ENCODE measurements at regions not wholly inside any gene's neighbourhood (a gene's known extent, or its start where the extent isn't known, plus 50 kb on each side); places are given as distances from the start of the nearest gene placed in this dataset.
"Not testable (repeated sequence)": the region's sequence is repeated elsewhere in the genome, so short reads cannot be mapped to it uniquely, and the experiment has no call there.

DNA sequence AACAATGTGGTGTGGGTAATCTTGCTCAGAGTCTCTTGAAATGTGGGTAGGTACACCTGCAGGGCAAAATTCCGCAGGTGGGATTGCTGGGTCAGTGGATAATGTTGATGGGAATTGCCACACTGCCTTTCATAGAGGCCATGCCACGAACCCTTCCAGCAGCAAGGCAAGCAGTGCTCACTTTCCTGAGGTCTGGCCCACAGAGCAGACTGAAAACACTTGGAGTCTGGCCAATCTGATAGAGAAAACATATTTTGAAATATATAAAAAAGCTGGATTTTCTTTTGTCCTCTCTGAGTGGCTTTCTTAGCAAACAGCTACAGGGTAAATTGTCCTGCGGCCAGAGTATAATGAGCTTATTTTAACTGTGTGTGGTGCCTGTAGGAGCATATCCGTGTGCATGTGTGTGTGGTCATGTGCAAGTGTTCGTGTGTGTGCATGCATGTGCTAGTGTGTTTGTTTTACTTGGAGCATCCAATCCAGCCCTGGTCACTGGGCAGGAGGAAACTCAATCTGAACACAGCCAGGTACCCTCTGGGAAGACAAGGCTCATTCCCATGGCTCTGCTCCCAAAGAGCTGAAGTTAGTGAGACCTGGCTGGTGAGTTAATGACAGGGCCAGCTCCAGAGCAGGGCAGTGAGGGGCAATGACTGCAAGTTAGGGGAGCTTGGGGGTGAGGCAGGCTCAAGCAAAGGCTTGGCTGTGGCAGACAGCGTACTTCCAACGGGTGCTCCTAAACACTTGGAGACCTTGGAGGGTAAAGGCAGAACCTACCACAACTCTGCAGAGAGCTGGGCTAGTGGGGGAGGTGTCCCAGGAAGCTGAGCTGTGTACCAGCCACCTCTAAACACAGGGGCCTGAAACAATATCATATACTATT lies 91.3 kb downstream of the PLXNA1 start:
- ATAC-seq (ENCODE audit: low read depth) (no peak), DNase-seq (no peak)
- intact Hi-C loops (cut with micrococcal nuclease), result no loop called here
- Mint-ChIP-seq H3K4me1 (peaks cover 12% of the 10 kb centered on the region), H3K27ac (no peak overlapping the region), H3K27me3 (peaks cover 29% of the 10 kb centered on the region), H3K4me3 (no peak overlapping the region), H3K9me3 (peaks cover 3% of the 10 kb centered on the region), H3K36me3 (ENCODE audit: low read depth) (no peaks in the 10 kb centered on the region)
- POLR2A ChIA-PET, result no interaction called here
- TF ChIP-seq, protein P1, sequence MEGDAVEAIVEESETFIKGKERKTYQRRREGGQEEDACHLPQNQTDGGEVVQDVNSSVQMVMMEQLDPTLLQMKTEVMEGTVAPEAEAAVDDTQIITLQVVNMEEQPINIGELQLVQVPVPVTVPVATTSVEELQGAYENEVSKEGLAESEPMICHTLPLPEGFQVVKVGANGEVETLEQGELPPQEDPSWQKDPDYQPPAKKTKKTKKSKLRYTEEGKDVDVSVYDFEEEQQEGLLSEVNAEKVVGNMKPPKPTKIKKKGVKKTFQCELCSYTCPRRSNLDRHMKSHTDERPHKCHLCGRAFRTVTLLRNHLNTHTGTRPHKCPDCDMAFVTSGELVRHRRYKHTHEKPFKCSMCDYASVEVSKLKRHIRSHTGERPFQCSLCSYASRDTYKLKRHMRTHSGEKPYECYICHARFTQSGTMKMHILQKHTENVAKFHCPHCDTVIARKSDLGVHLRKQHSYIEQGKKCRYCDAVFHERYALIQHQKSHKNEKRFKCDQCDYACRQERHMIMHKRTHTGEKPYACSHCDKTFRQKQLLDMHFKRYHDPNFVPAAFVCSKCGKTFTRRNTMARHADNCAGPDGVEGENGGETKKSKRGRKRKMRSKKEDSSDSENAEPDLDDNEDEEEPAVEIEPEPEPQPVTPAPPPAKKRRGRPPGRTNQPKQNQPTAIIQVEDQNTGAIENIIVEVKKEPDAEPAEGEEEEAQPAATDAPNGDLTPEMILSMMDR (IDR thresholded peaks at IDR 0.05), result no peak
- CTCF ChIA-PET, result no interaction called here

DNA sequence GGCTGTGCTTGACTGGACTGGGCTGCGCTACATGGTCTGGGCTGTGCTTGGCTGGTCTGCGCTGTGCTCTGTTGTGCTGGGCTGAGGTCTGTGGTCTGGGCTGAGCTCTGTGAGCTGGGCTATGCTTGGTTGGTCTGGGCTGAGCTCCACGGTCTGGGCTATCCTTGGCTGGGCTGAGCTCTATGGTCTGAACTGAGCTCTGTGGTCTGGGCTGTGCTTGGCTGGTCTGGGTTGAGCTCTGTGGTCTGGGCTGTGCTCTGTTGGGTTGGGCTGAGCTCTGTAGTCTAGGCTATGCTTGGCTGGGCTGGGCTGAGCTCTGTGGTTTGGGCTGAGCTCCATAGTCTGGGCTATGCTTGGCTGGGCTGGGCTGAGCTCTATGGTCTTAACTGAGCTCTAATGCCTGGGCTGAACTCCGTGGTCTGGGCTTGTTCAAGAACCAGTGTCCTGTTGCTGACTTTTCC lies 92.0 kb downstream of the PLXNA1 start:
- peaks cover 12% of the 10 kb centered on the region for H3K4me1 Mint-ChIP-seq
- no peak overlapping the region for H3K4me3 Mint-ChIP-seq
- DNase-seq (no peak), ATAC-seq (ENCODE audit: low read depth) (peak; percentile 85)
- peaks cover 24% of the 10 kb centered on the region for H3K27me3 Mint-ChIP-seq
- TF ChIP-seq, protein P1 (IDR thresholded peaks at IDR 0.05), result no peak
- ChIA-PET CTCF (no interaction called here), POLR2A (no interaction called here)
- H3K9me3 Mint-ChIP-seq, result peaks cover 3% of the 10 kb centered on the region
- intact Hi-C loops (cut with micrococcal nuclease), result no loop called here
- no peaks in the 10 kb centered on the region for H3K36me3 Mint-ChIP-seq (ENCODE audit: low read depth)
- H3K27ac Mint-ChIP-seq, result no peak overlapping the region

DNA sequence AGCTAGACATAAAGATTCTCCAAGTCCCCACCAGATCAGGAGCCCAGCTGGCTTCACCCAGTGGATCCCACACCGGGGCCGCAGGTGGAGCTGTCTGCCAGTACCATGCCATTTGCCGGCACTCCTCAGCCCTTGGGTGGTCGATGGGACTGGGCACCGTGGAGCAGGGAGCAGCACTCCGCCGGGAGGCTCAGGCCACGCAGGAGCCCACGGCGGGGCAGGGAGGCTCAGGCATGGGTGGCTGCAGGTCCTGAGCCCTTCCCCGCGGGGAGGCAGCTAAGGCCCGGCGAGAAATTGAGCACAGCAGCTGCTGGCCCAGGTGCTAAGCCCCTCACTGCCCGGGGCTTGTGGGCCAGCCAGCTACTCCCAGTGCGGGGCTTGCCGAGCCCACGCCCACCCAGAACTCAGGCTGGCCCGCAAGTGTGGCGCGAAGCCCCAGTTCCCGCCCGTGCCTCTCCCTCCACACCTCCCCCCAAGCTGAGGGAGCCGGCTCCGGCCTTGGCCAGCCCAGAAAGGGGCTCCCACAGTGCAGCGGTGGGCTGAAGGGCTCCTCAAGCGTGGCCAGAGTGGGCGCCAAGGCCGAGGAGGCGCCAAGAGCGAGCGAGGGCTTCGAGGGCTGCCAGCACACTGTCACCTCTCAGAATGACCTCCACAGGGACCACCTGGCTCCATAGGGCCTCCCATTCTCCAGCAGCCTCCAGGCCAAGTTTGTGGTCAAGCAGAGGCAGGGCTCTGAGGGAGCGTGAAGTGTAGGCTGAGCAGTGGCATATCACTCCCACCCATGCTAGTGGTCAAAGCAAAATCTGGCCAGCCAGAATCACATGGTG lies 93.5 kb downstream of the PLXNA1 start:
- H3K27ac Mint-ChIP-seq; H3K4me3 Mint-ChIP-seq; DNase-seq; intact Hi-C loops (cut with micrococcal nuclease); H3K36me3 Mint-ChIP-seq (ENCODE audit: low read depth); H3K9me3 Mint-ChIP-seq; CTCF ChIA-PET; ATAC-seq (ENCODE audit: low read depth); POLR2A ChIA-PET: not testable (repeated sequence)
- peaks cover 12% of the 10 kb centered on the region for H3K4me1 Mint-ChIP-seq
- H3K27me3 Mint-ChIP-seq, result peaks cover 26% of the 10 kb centered on the region

DNA sequence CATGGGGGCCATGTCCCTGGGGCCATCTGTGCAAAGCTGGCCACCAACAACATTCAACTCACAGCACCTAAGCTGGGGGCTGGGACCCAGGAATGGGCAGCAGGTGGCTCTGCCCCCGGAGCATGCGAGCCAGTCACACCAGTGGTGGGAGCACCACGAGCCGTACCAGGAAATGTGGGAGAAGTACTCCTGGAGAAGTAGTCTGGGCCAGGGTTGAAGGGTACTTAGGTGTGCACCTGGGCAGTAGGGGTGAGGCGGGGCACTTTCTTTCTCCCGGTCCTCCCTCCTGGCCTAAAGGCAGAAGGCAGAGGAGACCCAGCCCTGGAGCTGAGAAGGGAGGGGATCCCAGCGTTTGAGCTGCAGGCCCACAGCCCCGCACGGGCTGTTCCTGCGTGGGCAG lies 94.2 kb downstream of the PLXNA1 start:
- TF ChIP-seq, protein P1 (IDR thresholded peaks at IDR 0.05), result no peak
- peaks cover 3% of the 10 kb centered on the region for H3K9me3 Mint-ChIP-seq
- H3K4me3 Mint-ChIP-seq, result no peak overlapping the region
- no peaks in the 10 kb centered on the region for H3K36me3 Mint-ChIP-seq (ENCODE audit: low read depth)
- DNase-seq (no peak), ATAC-seq (ENCODE audit: low read depth) (no peak)
- H3K27ac Mint-ChIP-seq, result no peak overlapping the region
- CTCF ChIA-PET, result no interaction called here
- intact Hi-C loops (cut with micrococcal nuclease), result no loop called here
- H3K4me1 Mint-ChIP-seq, result peaks cover 12% of the 10 kb centered on the region
- POLR2A ChIA-PET, result no interaction called here
- peaks cover 27% of the 10 kb centered on the region for H3K27me3 Mint-ChIP-seq

DNA sequence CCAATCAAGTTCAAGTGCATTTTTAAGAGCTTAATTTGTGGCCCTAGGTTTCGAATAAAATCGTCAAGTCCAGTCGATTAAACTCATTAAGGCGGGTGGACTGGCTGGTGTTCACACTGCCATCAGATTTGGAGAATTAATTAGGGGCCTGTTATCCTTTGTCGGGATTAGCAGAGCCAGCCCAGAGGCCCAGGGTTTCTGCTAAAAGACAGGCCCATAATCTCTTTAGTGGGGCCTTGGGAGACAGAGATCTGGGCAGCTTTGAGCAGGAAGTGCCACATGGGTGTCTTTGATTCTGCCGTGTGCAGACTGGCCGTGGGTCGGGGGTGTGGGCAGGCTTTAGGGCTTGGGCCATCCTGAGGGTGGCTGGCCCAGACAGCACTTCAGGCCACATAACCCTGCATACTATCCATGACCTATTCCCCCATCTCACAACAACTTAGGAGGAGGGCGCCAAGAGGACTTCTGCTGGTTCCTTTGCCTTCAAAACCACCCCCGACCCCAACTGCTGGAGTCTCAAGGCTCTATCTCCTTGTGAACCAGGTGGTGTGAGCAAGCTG lies 94.7 kb downstream of the PLXNA1 start:
- H3K27me3 Mint-ChIP-seq, result peaks cover 28% of the 10 kb centered on the region
- ATAC-seq (ENCODE audit: low read depth) (no peak), DNase-seq (no peak)
- CTCF ChIA-PET, result no interaction called here
- TF ChIP-seq, protein P1 (IDR thresholded peaks at IDR 0.05), result no peak
- H3K9me3 Mint-ChIP-seq, result peaks cover 3% of the 10 kb centered on the region
- POLR2A ChIA-PET, result no interaction called here
- H3K36me3 Mint-ChIP-seq (ENCODE audit: low read depth), result no peaks in the 10 kb centered on the region
- no peak overlapping the region for H3K27ac Mint-ChIP-seq
- intact Hi-C loops (cut with micrococcal nuclease), result no loop called here
- peaks cover 12% of the 10 kb centered on the region for H3K4me1 Mint-ChIP-seq
- H3K4me3 Mint-ChIP-seq, result no peak overlapping the region
